ENCODE measurements at regions not wholly inside any gene's neighbourhood (a gene's known extent, or its start where the extent isn't known, plus 50 kb on each side); places are given as distances from the start of the nearest gene placed in this dataset.

GRCh38 chr6:91442342-91442741 is 855.5 kb upstream of the MAP3K7 start:
- DNase-seq, result no peak

DNA sequence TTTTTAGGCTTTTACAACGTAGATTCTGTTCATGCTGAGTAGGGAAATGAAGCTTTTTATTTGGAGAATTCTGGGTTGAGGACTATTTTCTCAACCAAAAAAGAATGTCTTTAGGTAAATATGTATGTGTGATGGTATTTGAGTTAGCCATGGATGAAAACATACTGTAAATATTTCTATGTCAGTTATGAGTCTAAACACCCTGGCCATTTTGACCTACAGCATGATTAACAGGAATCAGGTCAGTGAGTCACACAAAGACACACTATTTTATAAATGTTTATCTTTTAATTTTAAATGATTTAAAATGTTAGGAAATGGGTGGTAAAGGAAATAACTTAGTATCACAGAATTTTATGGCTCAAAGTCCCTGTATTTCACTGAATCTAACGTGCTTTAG is 851.7 kb upstream of the MAP3K7 start:
- DNase-seq, result peak; percentile 73

DNA sequence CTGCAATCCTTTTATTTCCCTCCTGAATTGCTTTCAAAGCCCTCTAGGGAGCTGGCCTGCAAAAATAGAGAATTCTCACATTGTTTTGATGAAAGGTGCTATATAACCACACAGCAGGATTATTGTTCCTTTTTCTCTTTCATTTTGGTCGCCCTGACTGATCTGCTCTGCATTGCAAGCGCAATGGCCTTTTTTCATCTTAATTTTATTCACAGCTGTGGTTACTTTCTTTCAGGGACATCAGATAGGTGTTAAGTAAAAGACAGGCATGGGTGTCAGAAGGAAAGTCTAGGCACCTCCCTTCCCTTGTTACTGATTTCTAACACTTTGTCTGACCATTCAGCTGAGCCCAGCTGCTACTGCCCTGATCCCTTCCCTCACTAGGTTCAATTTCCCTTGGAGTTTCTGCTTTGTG is 850.5 kb upstream of the MAP3K7 start:
- no peak for DNase-seq

DNA sequence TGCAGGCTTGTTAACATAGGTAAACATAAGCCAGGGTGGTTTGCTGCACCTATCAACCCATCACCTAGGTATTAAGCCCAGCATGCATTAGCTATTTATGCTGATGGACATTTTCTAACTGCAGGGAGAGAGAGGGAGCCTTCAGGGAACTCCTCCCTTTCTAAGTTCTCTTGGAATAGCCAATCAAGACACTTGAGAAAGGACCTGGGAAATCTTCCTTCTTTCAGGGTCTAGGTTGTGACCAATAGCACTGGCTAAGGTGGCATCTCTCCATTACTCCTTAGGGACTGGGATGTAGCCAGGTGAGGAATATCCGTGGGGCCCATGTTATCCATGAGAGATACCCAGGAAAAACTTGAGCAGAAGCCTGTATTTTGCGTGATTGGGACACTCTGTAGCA is 849.6 kb upstream of the MAP3K7 start:
- DNase-seq, result no peak

DNA sequence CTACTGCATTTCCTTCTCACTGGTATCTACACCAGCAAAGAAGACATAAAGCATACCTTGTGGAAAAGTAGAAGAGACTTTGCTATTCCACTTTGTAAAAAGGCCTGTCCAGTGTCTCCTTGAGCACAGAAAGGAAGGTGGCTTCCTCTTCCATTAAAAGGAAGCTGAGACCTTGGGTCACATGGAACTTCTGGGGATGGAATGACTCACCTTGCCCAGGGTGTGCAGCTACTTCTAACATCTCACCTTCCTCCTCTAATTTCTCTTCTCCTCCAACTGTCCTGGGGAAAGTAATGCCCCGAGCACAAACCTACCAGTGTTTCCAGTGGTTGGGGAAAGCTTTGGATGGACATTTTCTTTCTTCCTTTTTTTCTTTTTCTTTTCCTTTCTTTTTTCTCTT is 848.8 kb upstream of the MAP3K7 start:
- no peak for DNase-seq

- no peak for DNase-seq
Observed at GRCh38 chr6:91434576-91434975, 847.7 kb upstream of the MAP3K7 start.

DNA sequence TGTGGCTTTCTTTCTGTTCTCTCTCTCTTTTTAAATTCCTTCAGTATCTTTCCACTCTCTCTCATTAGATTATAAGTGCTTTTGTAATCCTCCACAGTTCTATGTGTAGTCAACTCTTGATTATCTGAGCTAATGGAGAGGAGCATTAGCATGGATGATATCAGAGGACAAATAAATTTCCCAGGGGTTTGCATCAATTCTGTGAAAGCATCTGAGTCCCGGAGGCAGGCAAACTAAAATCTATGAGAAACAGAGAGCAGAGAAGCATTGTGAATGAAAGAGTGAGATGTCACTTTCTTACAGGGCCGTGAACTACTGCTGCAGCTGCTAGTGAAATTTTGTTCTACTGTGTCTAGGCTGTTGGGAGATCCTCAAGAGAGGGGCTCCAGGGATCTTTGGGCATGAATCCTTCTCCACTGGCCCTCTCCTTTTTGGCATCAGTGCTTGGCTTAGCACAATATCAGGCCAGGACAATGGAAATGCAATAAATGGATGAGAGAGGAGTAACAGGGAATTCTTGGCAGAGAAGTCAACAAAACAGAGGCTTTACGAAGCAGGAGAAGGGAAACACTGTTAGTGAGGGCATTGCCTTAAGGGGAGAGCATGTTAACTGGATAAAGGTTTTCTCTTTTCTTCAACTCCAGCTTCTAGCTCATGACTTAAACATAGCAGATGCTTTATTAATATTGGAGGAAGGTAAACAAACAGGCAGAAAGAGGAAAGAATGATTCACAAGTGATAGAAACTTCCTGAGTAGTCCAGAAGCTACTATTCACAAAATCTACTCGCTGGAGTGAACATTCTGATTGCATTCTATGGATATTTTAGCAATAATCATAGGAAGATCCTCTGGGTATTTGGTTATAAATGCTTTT is 847.0 kb upstream of the MAP3K7 start:
- no peak for DNase-seq

DNA sequence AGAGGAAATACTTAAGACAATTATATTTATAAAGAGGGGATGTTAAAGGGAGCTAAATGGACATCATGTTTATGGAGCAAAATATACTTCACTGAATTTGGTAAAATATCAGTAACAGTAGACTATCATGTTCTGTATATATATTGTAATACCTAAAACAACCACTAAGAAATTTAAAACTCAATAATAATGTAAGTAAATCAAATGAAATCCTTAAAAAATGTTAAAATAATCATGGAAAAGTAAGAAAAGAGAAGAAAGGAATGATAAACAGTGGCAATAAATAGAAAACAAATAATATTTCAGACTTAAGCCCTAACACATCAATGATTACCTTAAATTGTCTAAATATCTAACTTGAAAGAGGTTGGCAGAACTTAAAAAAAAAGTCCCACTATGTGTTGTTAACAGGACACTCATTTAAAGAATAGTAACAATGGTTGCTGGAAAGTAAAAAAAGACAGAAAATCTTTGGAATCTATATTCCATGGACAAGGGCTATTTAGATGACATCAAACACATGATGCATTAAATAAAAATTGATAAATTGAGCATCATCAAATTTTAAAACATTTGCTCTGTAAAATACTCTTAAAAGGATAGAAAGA is 842.2 kb upstream of the MAP3K7 start:
- DNase-seq, result no peak

- peak; percentile 73 for DNase-seq
Observed at GRCh38 chr6:91428296-91428695, 841.4 kb upstream of the MAP3K7 start.

- DNase-seq, result peak; percentile 28
Observed at GRCh38 chr6:91420243-91420642, 833.4 kb upstream of the MAP3K7 start.

GRCh38 chr6:91415031-91415605 is 828.2 kb upstream of the MAP3K7 start:
- DNase-seq, result no peak

- DNase-seq, result no peak
Observed at GRCh38 chr6:91412532-91412931, 825.7 kb upstream of the MAP3K7 start.

GRCh38 chr6:91407706-91408105 is 820.8 kb upstream of the MAP3K7 start:
- DNase-seq, result no peak

DNA sequence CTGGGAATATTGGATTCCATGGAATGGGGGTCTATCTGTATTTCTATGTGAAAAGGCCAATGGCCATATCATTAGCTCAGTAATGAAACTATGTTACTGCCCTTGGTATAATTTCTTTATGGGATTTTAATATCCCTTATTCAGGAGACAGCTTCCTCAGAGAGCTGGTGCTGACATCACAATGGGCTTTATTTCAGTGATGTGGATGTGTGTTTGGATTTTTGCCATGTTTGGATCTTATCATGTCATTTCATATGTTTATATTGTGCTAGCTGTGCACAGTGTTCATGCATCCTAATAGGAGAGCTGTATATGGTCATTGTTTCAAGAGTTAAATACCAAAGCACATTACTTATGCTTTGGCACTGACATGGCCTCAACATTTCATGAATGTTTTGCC is 806.1 kb upstream of the MAP3K7 start:
- DNase-seq, result no peak

- DNase-seq, result no peak
Observed at GRCh38 chr6:91387290-91388059, 800.6 kb upstream of the MAP3K7 start.

DNA sequence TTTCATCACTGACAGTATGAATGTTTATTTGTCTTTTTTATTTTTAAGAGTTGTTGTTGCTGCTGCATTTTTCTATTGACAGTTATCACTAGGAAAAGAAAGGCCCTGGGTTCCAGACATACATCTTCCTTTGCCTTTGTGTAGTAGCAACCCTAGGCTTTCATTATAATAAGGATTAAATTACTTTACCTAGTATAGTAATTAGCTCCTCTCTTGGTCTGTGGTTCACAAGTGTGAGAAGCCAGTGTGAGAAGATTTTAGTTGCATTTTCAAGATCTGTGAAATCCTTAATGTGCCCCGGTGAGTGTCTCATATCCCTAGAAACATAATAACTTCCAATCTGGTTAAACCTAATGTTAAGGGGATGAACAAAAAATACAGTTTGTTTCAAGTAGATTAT is 799.3 kb upstream of the MAP3K7 start:
- no peak for DNase-seq

- no peak for DNase-seq
Observed at GRCh38 chr6:91383207-91383606, 796.3 kb upstream of the MAP3K7 start.

DNA sequence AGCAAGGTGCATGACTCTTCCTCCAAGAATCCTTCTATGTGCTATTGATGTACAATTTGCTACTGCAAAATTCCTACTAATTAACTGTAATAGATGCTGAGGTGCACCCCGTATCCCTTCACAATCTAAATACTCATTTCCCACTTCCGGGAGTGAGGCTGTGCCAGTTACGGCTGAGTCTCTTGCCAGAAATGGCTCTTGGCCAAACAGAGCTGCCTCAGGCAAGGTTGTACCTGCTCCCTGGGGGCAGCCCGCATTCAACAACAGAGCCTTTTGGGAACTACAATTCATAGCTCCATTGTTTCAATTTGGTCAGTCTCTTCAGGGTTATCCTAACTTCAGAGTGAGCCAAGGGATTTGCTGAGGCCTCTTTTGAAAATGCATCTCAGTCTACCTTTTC is 789.8 kb upstream of the MAP3K7 start:
- DNase-seq, result no peak

DNA sequence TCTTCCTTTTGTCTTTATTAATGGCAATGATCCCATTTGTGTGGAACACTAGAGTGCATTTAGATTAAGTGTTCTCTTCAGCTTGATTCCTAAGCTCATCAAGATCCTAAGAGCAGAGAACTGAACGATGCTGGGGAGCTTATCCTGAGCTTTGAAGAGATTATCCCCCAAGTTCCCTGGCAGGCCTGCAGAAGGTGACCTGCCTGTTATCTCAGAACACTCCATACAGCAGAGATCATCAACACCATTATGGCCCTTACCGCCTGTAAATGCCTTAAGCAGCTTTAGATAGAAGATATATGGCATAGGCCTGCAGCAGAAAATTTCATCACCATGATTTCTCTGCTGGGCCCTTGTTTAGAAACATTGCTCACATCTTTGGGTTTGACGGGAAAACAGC is 779.9 kb upstream of the MAP3K7 start:
- DNase-seq, result no peak

DNA sequence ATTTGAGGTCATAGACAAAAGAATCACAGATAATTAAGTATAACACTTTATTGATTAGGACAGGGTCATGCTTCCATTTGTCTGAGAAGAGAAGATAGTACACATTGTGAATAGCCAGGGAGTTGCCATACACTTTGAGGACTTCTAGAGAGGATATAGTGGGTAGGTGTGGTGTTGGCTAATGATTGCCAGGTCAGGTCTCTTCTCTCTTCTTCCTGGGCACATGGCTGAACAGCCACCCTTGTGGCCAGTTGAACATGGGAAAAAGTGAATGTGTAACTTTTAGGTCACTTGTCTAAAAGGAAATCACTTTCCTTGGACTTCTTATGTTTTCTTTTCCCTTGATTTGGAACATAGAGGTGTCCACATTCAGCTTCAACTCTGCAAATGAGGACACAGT is 772.1 kb upstream of the MAP3K7 start:
- DNase-seq, result no peak

DNA sequence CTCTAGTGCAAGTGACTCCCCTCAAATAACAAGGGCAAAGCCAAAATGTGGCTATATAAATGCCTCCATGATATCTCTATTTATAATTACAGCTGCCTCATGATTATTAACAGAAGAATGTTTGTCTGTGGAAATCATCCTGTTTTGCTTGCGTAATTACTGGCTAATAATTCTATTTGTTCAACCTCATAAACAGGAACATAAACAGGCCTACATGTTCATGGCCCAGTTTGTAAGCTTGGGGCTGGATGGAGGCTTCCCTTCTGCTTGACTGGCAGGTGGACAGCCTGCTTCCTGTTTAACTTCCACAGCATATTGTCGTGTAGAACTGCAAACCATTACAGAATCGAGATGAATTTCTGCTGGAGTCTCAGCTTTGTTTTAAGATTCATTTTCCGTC is 766.0 kb upstream of the MAP3K7 start:
- no peak for DNase-seq

GRCh38 chr6:91352321-91352720 is 765.4 kb upstream of the MAP3K7 start:
- no peak for DNase-seq

All from fibroblast of skin of back (primary cell).